Stomach (tissue), 4 donors: ENCODE measurements at regions not wholly inside any gene's neighbourhood (a gene's known extent, or its start where the extent isn't known, plus 50 kb on each side); places are given as distances from the start of the nearest gene placed in this dataset.

Source experiments
- EP300 ChIP-seq: sonication (generic); formaldehyde crosslinking; IDR thresholded peaks from one replicate; pipeline ENCODE4 v1.6.1; 2017; ENCODE audit warnings: antibody characterized with exemption
- POLR2AphosphoS5 ChIP-seq, 3 donors: sonication (generic); formaldehyde crosslinking; IDR thresholded peaks; one replicate each; pipeline ENCODE4 v1.6.1; 2016; ENCODE audit warnings: antibody characterized with exemption in 3 of 3
- TF ChIP-seq, protein P1 (sequence below), 7 experiments: fragments of 450-650 bp in 4 of 7; fragments of 200-600 bp in 3 of 7; sonication (generic) in 3 of 7; IDR thresholded peaks; one replicate each; pipeline ENCODE4 v1.5.1; 2016 to 2019; ENCODE audit warnings: antibody characterized with exemption in 7 of 7, control low read depth in 2 of 7, mild to moderate bottlenecking in 1 of 7

DNA sequence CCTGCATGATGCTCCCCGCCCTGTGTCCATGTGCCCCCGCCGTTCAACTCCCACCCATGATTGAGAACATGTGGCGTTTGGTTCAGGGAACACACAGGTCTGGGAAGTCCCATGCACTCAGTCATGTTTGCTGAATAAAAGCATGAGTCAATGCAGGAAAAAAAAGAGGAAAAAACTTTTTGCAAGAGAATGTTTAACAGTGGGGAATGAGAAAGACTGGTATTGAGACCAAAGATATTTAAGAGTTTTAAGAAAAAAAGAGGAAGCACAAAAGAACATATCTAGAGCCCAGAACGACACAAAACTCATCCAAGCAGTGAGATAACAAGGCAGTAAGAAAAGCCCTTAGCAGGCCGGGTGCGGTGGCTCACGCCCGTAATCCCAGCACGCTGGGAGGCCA, 279.2 kb upstream of the THSD7B start:
- TF ChIP-seq, protein P1, sequence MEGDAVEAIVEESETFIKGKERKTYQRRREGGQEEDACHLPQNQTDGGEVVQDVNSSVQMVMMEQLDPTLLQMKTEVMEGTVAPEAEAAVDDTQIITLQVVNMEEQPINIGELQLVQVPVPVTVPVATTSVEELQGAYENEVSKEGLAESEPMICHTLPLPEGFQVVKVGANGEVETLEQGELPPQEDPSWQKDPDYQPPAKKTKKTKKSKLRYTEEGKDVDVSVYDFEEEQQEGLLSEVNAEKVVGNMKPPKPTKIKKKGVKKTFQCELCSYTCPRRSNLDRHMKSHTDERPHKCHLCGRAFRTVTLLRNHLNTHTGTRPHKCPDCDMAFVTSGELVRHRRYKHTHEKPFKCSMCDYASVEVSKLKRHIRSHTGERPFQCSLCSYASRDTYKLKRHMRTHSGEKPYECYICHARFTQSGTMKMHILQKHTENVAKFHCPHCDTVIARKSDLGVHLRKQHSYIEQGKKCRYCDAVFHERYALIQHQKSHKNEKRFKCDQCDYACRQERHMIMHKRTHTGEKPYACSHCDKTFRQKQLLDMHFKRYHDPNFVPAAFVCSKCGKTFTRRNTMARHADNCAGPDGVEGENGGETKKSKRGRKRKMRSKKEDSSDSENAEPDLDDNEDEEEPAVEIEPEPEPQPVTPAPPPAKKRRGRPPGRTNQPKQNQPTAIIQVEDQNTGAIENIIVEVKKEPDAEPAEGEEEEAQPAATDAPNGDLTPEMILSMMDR (IDR thresholded peaks at IDR 0.05), result no peak
- no peak for TF ChIP-seq POLR2AphosphoS5 (IDR thresholded peaks at IDR 0.05)
- no peak for TF ChIP-seq EP300
